ENCODE measurements at regions not wholly inside any gene's neighbourhood (a gene's known extent, or its start where the extent isn't known, plus 50 kb on each side); places are given as distances from the start of the nearest gene placed in this dataset.

DNA sequence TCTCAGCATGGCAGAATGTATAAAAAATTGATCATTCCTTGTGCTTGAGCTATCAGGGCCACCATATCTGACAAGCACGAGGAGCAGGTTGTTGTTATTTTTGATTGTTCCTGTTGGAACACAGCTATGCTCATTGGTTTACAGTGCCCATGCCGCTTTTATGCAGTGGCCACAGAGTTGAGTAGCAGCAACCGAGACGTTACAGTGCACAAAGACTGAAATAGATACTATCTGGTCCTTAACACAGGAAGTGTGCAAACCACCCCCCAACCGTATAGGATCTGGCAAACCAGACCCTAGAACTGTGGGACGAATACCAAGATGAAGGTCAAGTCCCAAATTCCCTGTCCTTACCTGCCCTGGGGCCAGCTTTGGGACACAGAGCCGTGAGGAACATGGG lies 216.6 kb downstream of the KLF6 start:
- TF ChIP-seq, protein P1, sequence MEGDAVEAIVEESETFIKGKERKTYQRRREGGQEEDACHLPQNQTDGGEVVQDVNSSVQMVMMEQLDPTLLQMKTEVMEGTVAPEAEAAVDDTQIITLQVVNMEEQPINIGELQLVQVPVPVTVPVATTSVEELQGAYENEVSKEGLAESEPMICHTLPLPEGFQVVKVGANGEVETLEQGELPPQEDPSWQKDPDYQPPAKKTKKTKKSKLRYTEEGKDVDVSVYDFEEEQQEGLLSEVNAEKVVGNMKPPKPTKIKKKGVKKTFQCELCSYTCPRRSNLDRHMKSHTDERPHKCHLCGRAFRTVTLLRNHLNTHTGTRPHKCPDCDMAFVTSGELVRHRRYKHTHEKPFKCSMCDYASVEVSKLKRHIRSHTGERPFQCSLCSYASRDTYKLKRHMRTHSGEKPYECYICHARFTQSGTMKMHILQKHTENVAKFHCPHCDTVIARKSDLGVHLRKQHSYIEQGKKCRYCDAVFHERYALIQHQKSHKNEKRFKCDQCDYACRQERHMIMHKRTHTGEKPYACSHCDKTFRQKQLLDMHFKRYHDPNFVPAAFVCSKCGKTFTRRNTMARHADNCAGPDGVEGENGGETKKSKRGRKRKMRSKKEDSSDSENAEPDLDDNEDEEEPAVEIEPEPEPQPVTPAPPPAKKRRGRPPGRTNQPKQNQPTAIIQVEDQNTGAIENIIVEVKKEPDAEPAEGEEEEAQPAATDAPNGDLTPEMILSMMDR (IDR thresholded peaks at IDR 0.05) = no peak
- TF ChIP-seq POLR2A (IDR thresholded peaks at IDR 0.05) = no peak
